NCI-H2196 (cell line): ENCODE measurements at regions not wholly inside any gene's neighbourhood (a gene's known extent, or its start where the extent isn't known, plus 50 kb on each side); places are given as distances from the start of the nearest gene placed in this dataset.
"Not testable (repeated sequence)": the region's sequence is repeated elsewhere in the genome, so short reads cannot be mapped to it uniquely, and the experiment has no call there.

Experiments used
- DNase-seq: peaks from one replicate; lab custom pipeline; 2025; ENCODE audit not compliant: unreplicated experiment; lab: John Stamatoyannopoulos, UW

GRCh38 chr20:47842004-47842403 is 56.7 kb upstream of the SULF2 start:
- not testable (repeated sequence) for DNase-seq

DNA sequence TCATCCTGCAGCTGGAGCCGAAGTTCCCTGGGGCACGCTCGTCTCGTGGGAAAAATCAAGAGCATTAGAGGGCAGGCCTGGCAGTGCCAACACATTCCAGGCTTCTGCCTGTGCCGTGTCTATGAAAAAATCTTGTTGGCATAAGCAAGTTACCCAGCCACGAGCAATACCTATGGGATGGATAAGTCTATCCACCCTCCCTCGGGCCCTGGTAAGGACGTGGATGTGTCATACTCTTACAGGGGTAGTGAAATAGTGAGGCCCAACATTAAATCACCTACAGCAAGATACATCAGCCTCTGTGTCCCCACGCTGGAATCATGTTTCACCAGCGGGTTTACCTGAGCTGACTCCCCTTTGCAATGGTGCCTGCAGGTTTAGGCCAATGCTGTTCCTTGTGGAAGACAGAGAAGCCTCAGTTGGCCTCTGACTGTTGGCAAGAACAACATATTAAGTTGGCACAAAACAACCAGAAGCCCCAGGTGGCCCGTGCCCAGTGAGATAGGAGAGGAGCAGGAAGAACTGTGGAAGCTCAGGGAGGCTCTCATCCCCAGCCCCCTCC is 51.1 kb upstream of the SULF2 start:
- not testable (repeated sequence) for DNase-seq
